Dermis blood vessel endothelial cell (primary cell): ENCODE measurements at regions not wholly inside any gene's neighbourhood (a gene's known extent, or its start where the extent isn't known, plus 50 kb on each side); places are given as distances from the start of the nearest gene placed in this dataset.
"Not testable (repeated sequence)": the region's sequence is repeated elsewhere in the genome, so short reads cannot be mapped to it uniquely, and the experiment has no call there.

ENCODE experiments used
- DNase-seq: peaks from one replicate; pipeline ENCODE4 v3.0.0; 2010

- DNase-seq: not testable (repeated sequence)
Measured at GRCh38 chr6:20346948-20347347, 54.7 kb upstream of the E2F3 start.

- no peak for DNase-seq
Measured at GRCh38 chr6:20348041-20348440, 53.6 kb upstream of the E2F3 start.

GRCh38 chr6:20349225-20349624, 52.5 kb upstream of the E2F3 start:
- DNase-seq: no peak

GRCh38 chr6:20350215-20350614, 51.5 kb upstream of the E2F3 start:
- peak; percentile 22 for DNase-seq

- DNase-seq: no peak
Measured at GRCh38 chr6:20351534-20351933, 50.1 kb upstream of the E2F3 start.
